ENCODE measurements at regions not wholly inside any gene's neighbourhood (a gene's known extent, or its start where the extent isn't known, plus 50 kb on each side); places are given as distances from the start of the nearest gene placed in this dataset.

DNA sequence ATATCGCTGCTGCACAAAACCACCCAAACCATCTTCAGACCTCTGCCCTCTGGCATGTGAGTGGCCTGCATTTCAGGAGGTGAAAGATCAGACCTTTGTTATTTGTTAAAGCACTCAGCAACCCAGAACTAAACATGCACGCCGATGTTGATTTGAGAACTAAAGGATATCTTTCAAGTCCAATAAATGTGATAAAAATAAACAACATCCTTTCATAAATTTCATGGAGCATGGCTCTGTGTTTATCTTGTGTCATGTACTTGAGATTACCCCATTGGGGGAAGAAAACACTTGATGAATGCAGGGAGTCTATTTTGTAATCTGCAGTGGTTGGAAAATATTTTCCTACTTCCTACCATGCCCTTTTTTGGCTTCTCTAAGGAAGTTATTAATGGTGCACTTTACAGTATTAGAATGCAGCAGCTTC, 70.8 kb upstream of the GATA6 start:
- no peaks in the 10 kb centered on the region for H3K9me2 ChIP-seq (ENCODE audit: insufficient read depth)
- no TSS peak for BruUV-seq (replicated peaks)
- H3K36me3 ChIP-seq (ENCODE audit: control insufficient read depth in 1 of 2, insufficient read depth in 2 of 2, low read length in 2 of 2), result no peaks in the 10 kb centered on the region
- no peak overlapping the region for H3K27ac ChIP-seq (ENCODE audit: low read depth, low read length)
- H3K4me3 ChIP-seq (replicated peaks in 1 of 2; ENCODE audit: low read depth in 1 of 2, low read length in 2 of 2), result no peak overlapping the region
- no peaks in the 10 kb centered on the region for H3K4me1 ChIP-seq (ENCODE audit: control insufficient read depth in 1 of 2, insufficient read depth in 2 of 2, low read length in 2 of 2)
- no peak for DNase-seq (ENCODE audit: low read depth, low spot score)
- no peaks in the 10 kb centered on the region for H4K20me1 ChIP-seq (ENCODE audit: insufficient read depth)
- no peaks in the 10 kb centered on the region for H3K79me2 ChIP-seq (ENCODE audit: insufficient read depth, low read length)
- H3K27me3 ChIP-seq (ENCODE audit: insufficient read depth, low read length), result no peaks in the 10 kb centered on the region
- H3K9me3 ChIP-seq (ENCODE audit: control insufficient read depth in 1 of 2, insufficient read depth in 1 of 2, low read depth in 1 of 2, low read length in 2 of 2), result no peaks in the 10 kb centered on the region
- no peak overlapping the region for H3K9ac ChIP-seq (ENCODE audit: low read length)
- ChIA-PET POLR2A (no interaction called here), CTCF (interaction anchor here (0.9 kb wide), 1 partner anchor 10 kb away, joined by 3 read pairs; no protein-coding TSS in a partner anchor), RAD21 (ENCODE audit: low non-redundant PET in 1 of 2, low total read pairs in 2 of 2, uncharacterized antibody in 2 of 2, unreplicated experiment in 2 of 2) (no interaction called here)
- no peak for ATAC-seq
- TF ChIP-seq EZH2 (IDR thresholded peaks at IDR 0.05) (no peak), CEBPB (IDR thresholded peaks at IDR 0.05; ENCODE audit: low read depth) (no peak), FOSL1 (IDR thresholded peaks at IDR 0.05; ENCODE audit: low read depth) (no peak), RAD21 (IDR thresholded peaks at IDR 0.05; ENCODE audit: low read depth) (no peak)
- TF ChIP-seq, protein P1, sequence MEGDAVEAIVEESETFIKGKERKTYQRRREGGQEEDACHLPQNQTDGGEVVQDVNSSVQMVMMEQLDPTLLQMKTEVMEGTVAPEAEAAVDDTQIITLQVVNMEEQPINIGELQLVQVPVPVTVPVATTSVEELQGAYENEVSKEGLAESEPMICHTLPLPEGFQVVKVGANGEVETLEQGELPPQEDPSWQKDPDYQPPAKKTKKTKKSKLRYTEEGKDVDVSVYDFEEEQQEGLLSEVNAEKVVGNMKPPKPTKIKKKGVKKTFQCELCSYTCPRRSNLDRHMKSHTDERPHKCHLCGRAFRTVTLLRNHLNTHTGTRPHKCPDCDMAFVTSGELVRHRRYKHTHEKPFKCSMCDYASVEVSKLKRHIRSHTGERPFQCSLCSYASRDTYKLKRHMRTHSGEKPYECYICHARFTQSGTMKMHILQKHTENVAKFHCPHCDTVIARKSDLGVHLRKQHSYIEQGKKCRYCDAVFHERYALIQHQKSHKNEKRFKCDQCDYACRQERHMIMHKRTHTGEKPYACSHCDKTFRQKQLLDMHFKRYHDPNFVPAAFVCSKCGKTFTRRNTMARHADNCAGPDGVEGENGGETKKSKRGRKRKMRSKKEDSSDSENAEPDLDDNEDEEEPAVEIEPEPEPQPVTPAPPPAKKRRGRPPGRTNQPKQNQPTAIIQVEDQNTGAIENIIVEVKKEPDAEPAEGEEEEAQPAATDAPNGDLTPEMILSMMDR (IDR thresholded peaks at IDR 0.05 in 2 of 3, conservative IDR thresholded peaks at IDR 0.05 in 1 of 3; ENCODE audit: borderline replicate concordance in 1 of 3, insufficient read depth in 1 of 3, low read depth in 2 of 3, low read length in 2 of 3), result no peak
- TF ChIP-seq, protein P2, sequence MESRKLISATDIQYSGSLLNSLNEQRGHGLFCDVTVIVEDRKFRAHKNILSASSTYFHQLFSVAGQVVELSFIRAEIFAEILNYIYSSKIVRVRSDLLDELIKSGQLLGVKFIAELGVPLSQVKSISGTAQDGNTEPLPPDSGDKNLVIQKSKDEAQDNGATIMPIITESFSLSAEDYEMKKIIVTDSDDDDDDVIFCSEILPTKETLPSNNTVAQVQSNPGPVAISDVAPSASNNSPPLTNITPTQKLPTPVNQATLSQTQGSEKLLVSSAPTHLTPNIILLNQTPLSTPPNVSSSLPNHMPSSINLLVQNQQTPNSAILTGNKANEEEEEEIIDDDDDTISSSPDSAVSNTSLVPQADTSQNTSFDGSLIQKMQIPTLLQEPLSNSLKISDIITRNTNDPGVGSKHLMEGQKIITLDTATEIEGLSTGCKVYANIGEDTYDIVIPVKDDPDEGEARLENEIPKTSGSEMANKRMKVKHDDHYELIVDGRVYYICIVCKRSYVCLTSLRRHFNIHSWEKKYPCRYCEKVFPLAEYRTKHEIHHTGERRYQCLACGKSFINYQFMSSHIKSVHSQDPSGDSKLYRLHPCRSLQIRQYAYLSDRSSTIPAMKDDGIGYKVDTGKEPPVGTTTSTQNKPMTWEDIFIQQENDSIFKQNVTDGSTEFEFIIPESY (IDR thresholded peaks at IDR 0.05; ENCODE audit: extremely low read depth, insufficient replicate concordance, low read length), result no peak
- no peak overlapping the region for H3K4me2 ChIP-seq (ENCODE audit: low read length)
- intact Hi-C loops (cut with micrococcal nuclease), result no loop called here
- H2AFZ ChIP-seq (ENCODE audit: low read depth, low read length, poor library complexity, severe bottlenecking), result no peak overlapping the region

All from HCT116 (cell line).